ENCODE measurements at regions not wholly inside any gene's neighbourhood (a gene's known extent, or its start where the extent isn't known, plus 50 kb on each side); places are given as distances from the start of the nearest gene placed in this dataset.

DNA sequence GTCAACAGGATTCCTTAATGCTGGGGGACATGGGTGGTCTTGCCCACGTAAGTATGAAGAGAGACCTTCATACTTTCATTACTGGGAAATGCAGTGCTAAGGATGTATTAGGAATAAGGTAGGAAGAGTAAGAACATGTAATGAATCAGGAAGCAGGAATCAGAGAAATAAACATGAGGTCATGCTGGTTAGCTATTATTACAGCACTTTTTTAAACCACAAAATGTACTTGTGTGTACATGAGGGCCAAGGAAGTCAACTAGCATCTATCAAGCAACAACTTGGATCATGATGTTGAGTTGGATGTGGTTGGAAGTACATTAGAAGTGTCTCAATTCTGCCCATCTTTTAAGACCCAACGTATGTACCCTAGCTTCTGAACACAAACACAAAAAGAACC lies 63.5 kb upstream of the E2F3 start:
- no peaks in the 10 kb centered on the region for H3K36me3 ChIP-seq (ENCODE audit: low read depth)
- no peak for DNase-seq
- no peaks in the 10 kb centered on the region; the same call in 1 of the 2 replicates for H3K27me3 ChIP-seq (ENCODE audit: insufficient read depth, low read depth)
- TF ChIP-seq, protein P1, sequence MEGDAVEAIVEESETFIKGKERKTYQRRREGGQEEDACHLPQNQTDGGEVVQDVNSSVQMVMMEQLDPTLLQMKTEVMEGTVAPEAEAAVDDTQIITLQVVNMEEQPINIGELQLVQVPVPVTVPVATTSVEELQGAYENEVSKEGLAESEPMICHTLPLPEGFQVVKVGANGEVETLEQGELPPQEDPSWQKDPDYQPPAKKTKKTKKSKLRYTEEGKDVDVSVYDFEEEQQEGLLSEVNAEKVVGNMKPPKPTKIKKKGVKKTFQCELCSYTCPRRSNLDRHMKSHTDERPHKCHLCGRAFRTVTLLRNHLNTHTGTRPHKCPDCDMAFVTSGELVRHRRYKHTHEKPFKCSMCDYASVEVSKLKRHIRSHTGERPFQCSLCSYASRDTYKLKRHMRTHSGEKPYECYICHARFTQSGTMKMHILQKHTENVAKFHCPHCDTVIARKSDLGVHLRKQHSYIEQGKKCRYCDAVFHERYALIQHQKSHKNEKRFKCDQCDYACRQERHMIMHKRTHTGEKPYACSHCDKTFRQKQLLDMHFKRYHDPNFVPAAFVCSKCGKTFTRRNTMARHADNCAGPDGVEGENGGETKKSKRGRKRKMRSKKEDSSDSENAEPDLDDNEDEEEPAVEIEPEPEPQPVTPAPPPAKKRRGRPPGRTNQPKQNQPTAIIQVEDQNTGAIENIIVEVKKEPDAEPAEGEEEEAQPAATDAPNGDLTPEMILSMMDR (conservative IDR thresholded peaks at IDR 0.05), result no peak
- TF ChIP-seq EZH2 (IDR thresholded peaks at IDR 0.05; ENCODE audit: low read depth), result no peak
- no peak overlapping the region for H3K27ac ChIP-seq
- intact Hi-C loops (cut with micrococcal nuclease; ENCODE audit: unreplicated experiment), result no loop called here
- BruUV-seq (replicated peaks), result no TSS peak
- no peak overlapping the region for H3K4me3 ChIP-seq
- no peaks in the 10 kb centered on the region for H3K9me3 ChIP-seq (ENCODE audit: insufficient read depth, low read depth)
- no peaks in the 10 kb centered on the region for H3K79me2 ChIP-seq (ENCODE audit: low read depth)
- no peaks in the 10 kb centered on the region for H3F3A ChIP-seq (ENCODE audit: insufficient read depth, low read depth)
- no peak overlapping the region for H2AFZ ChIP-seq
- no peaks in the 10 kb centered on the region for H4K20me1 ChIP-seq (ENCODE audit: insufficient read depth)
- H3K9me2 ChIP-seq (ENCODE audit: insufficient read depth), result no peaks in the 10 kb centered on the region
- H3K4me2 ChIP-seq, result no peak overlapping the region
- CTCF ChIA-PET, result no interaction called here
- no peaks in the 10 kb centered on the region for H3K4me1 ChIP-seq (replicated peaks; ENCODE audit: insufficient read depth)
- POLR2A ChIA-PET (ENCODE audit: unreplicated experiment), result no interaction called here

GRCh38 chr6:20340068-20340848 lies 61.4 kb upstream of the E2F3 start:
- H3K79me2 ChIP-seq (ENCODE audit: low read depth), result no peaks in the 10 kb centered on the region
- H3F3A ChIP-seq (ENCODE audit: insufficient read depth, low read depth), result no peaks in the 10 kb centered on the region
- TF ChIP-seq EZH2 (IDR thresholded peaks at IDR 0.05; ENCODE audit: low read depth), result no peak
- TF ChIP-seq, protein P1 (conservative IDR thresholded peaks at IDR 0.05), result no peak
- no peak overlapping the region for H3K4me2 ChIP-seq
- no peak overlapping the region for H2AFZ ChIP-seq
- no peaks in the 10 kb centered on the region for H3K9me2 ChIP-seq (ENCODE audit: insufficient read depth)
- ChIA-PET POLR2A (ENCODE audit: unreplicated experiment) (no interaction called here), CTCF (no interaction called here)
- H3K27ac ChIP-seq, result no peak overlapping the region
- no peaks in the 10 kb centered on the region for H3K4me1 ChIP-seq (replicated peaks; ENCODE audit: insufficient read depth)
- no peaks in the 10 kb centered on the region for H3K27me3 ChIP-seq (ENCODE audit: insufficient read depth, low read depth)
- H3K36me3 ChIP-seq (ENCODE audit: low read depth), result no peaks in the 10 kb centered on the region
- H3K9me3 ChIP-seq (ENCODE audit: insufficient read depth, low read depth), result no peaks in the 10 kb centered on the region
- H3K4me3 ChIP-seq, result no peak overlapping the region
- H4K20me1 ChIP-seq (ENCODE audit: insufficient read depth), result no peaks in the 10 kb centered on the region
- intact Hi-C loops (cut with micrococcal nuclease; ENCODE audit: unreplicated experiment), result no loop called here
- DNase-seq, result no peak
- BruUV-seq (replicated peaks), result no TSS peak

GRCh38 chr6:20341096-20341495 lies 60.6 kb upstream of the E2F3 start:
- intact Hi-C loops (cut with micrococcal nuclease; ENCODE audit: unreplicated experiment), result no loop called here
- no TSS peak for BruUV-seq (replicated peaks)

More at GRCh38 chr6:20341096-20341495, 60.6 kb upstream of the E2F3 start:
- no peaks in the 10 kb centered on the region for H3K79me2 ChIP-seq (ENCODE audit: low read depth)
- H3K27me3 ChIP-seq (ENCODE audit: insufficient read depth, low read depth), result no peaks in the 10 kb centered on the region
- H3K9me2 ChIP-seq (ENCODE audit: insufficient read depth), result no peaks in the 10 kb centered on the region
- ChIA-PET CTCF (interaction anchor here (0.6 kb wide), 1 partner anchor 597 kb away, joined by 4 read pairs; no protein-coding TSS in a partner anchor), POLR2A (ENCODE audit: unreplicated experiment) (interaction anchor here (0.5 kb wide), 1 partner anchor 1248 kb away, joined by 24 read pairs; no protein-coding TSS in a partner anchor)
- H3F3A ChIP-seq (ENCODE audit: insufficient read depth, low read depth), result no peaks in the 10 kb centered on the region
- no peaks in the 10 kb centered on the region for H3K36me3 ChIP-seq (ENCODE audit: low read depth)
- no peak for TF ChIP-seq EZH2 (IDR thresholded peaks at IDR 0.05; ENCODE audit: low read depth)
- TF ChIP-seq, protein P1 (conservative IDR thresholded peaks at IDR 0.05), result no peak
- H3K4me1 ChIP-seq (replicated peaks; ENCODE audit: insufficient read depth), result no peaks in the 10 kb centered on the region
- no peaks in the 10 kb centered on the region for H4K20me1 ChIP-seq (ENCODE audit: insufficient read depth)
- no peak overlapping the region for H3K4me3 ChIP-seq
- H3K27ac ChIP-seq, result no peak overlapping the region
- no peak overlapping the region for H2AFZ ChIP-seq
- no peaks in the 10 kb centered on the region for H3K9me3 ChIP-seq (ENCODE audit: insufficient read depth, low read depth)
- no peak for DNase-seq
- no peak overlapping the region for H3K4me2 ChIP-seq
